ENCODE measurements at regions not wholly inside any gene's neighbourhood (a gene's known extent, or its start where the extent isn't known, plus 50 kb on each side); places are given as distances from the start of the nearest gene placed in this dataset.

GRCh38 chr13:111850458-111850857 lies 216.5 kb upstream of the SOX1 start:
- Histone ChIP-seq H3K9me2 (no peaks in the 10 kb centered on the region), H3K36me3 (replicated peaks in 1 of 2; ENCODE audit: control insufficient read depth in 1 of 2, insufficient read depth in 2 of 2, low read length in 1 of 2) (no peaks in the 10 kb centered on the region), H3K27ac (ENCODE audit: low read depth in 2 of 2, low read length in 1 of 2) (no peak overlapping the region), H3K27me3 (ENCODE audit: insufficient read depth) (no peaks in the 10 kb centered on the region), H3K4me3 (ENCODE audit: low read depth in 2 of 2, low read length in 1 of 2) (no peak overlapping the region), H4K20me1 (ENCODE audit: insufficient read depth) (no peaks in the 10 kb centered on the region), H2AFZ (ENCODE audit: low read depth) (no peak overlapping the region), H3K9ac (no peak overlapping the region), H3F3A (replicated peaks; ENCODE audit: insufficient read depth) (no peaks in the 10 kb centered on the region), H3K9me3 (no peaks in the 10 kb centered on the region), H3K4me2 (no peak overlapping the region), H3K4me1 (ENCODE audit: control insufficient read depth in 1 of 2, insufficient read depth in 2 of 2, low read depth in 1 of 2, low read length in 1 of 2) (no peaks in the 10 kb centered on the region), H3K79me2 (ENCODE audit: insufficient read depth) (no peaks in the 10 kb centered on the region)
- TF ChIP-seq, protein P1, sequence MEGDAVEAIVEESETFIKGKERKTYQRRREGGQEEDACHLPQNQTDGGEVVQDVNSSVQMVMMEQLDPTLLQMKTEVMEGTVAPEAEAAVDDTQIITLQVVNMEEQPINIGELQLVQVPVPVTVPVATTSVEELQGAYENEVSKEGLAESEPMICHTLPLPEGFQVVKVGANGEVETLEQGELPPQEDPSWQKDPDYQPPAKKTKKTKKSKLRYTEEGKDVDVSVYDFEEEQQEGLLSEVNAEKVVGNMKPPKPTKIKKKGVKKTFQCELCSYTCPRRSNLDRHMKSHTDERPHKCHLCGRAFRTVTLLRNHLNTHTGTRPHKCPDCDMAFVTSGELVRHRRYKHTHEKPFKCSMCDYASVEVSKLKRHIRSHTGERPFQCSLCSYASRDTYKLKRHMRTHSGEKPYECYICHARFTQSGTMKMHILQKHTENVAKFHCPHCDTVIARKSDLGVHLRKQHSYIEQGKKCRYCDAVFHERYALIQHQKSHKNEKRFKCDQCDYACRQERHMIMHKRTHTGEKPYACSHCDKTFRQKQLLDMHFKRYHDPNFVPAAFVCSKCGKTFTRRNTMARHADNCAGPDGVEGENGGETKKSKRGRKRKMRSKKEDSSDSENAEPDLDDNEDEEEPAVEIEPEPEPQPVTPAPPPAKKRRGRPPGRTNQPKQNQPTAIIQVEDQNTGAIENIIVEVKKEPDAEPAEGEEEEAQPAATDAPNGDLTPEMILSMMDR (IDR thresholded peaks at IDR 0.05): no peak
- TF ChIP-seq USF2 (IDR thresholded peaks at IDR 0.05; ENCODE audit: borderline replicate concordance, low read depth, low read length) (no peak), GABPA (IDR thresholded peaks at IDR 0.05; ENCODE audit: low read depth) (no peak), ELF1 (IDR thresholded peaks at IDR 0.05) (no peak), RAD21 (IDR thresholded peaks at IDR 0.05; ENCODE audit: low read length) (no peak), NRF1 (IDR thresholded peaks at IDR 0.05; ENCODE audit: low read depth, low read length) (no peak), EP300 (IDR thresholded peaks at IDR 0.05; ENCODE audit: borderline replicate concordance in 1 of 2, low read depth in 1 of 2, low read length in 1 of 2) (no peak), FOXM1 (IDR thresholded peaks at IDR 0.05; ENCODE audit: low read depth) (no peak), RXRA (IDR thresholded peaks at IDR 0.05; ENCODE audit: borderline replicate concordance, low read depth) (no peak), TEAD4 (IDR thresholded peaks at IDR 0.05; ENCODE audit: borderline replicate concordance, insufficient read depth) (no peak)
- TF ChIP-seq, protein P2, sequence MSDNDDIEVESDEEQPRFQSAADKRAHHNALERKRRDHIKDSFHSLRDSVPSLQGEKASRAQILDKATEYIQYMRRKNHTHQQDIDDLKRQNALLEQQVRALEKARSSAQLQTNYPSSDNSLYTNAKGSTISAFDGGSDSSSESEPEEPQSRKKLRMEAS (IDR thresholded peaks at IDR 0.05; ENCODE audit: low read depth): no peak
- TF ChIP-seq, protein P3, sequence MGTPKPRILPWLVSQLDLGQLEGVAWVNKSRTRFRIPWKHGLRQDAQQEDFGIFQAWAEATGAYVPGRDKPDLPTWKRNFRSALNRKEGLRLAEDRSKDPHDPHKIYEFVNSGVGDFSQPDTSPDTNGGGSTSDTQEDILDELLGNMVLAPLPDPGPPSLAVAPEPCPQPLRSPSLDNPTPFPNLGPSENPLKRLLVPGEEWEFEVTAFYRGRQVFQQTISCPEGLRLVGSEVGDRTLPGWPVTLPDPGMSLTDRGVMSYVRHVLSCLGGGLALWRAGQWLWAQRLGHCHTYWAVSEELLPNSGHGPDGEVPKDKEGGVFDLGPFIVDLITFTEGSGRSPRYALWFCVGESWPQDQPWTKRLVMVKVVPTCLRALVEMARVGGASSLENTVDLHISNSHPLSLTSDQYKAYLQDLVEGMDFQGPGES (IDR thresholded peaks at IDR 0.05; ENCODE audit: low read depth, low read length): no peak
- ChIA-PET POLR2A (no interaction called here), CTCF (no interaction called here)
- DNase-seq: no peak
- 1% methylated on average over 7 of the region's 7 CpGs for WGBS (ENCODE audit: low lambda C conversion rate)

DNA sequence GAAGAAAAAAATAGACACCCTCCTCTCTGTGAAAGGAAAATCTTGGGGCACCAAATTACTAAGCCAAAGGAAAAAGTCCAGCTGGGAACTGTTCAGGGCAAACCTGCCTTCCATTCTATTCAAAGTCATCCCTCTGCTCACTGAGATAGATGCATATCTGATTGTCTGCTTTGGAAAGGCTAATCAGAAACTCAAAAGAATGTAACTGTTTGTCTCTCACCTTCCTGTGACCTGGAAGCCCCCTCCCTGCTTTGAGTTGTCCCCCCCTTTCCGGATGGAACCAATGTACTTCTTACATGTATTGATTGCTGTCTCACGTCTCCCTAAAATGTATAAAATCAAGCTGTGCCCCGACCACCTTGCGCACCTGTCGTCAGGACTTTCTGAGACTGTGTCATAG lies 216.0 kb upstream of the SOX1 start:
- Histone ChIP-seq H3F3A (replicated peaks; ENCODE audit: insufficient read depth) (no peaks in the 10 kb centered on the region), H3K4me3 (ENCODE audit: low read depth in 2 of 2, low read length in 1 of 2) (no peak overlapping the region), H3K4me2 (no peak overlapping the region), H3K27ac (ENCODE audit: low read depth in 2 of 2, low read length in 1 of 2) (no peak overlapping the region), H3K27me3 (ENCODE audit: insufficient read depth) (no peaks in the 10 kb centered on the region), H3K9me2 (no peaks in the 10 kb centered on the region), H3K4me1 (ENCODE audit: control insufficient read depth in 1 of 2, insufficient read depth in 2 of 2, low read depth in 1 of 2, low read length in 1 of 2) (no peaks in the 10 kb centered on the region), H2AFZ (ENCODE audit: low read depth) (no peak overlapping the region), H4K20me1 (ENCODE audit: insufficient read depth) (no peaks in the 10 kb centered on the region), H3K36me3 (replicated peaks in 1 of 2; ENCODE audit: control insufficient read depth in 1 of 2, insufficient read depth in 2 of 2, low read length in 1 of 2) (no peaks in the 10 kb centered on the region), H3K9me3 (no peaks in the 10 kb centered on the region), H3K9ac (no peak overlapping the region), H3K79me2 (ENCODE audit: insufficient read depth) (no peaks in the 10 kb centered on the region)
- ChIA-PET CTCF (no interaction called here), POLR2A (no interaction called here)
- TF ChIP-seq RCOR1 (IDR thresholded peaks at IDR 0.05; ENCODE audit: low read length): no peak
- TF ChIP-seq RXRA (IDR thresholded peaks at IDR 0.05; ENCODE audit: borderline replicate concordance, low read depth): no peak
- TF ChIP-seq USF2 (IDR thresholded peaks at IDR 0.05; ENCODE audit: borderline replicate concordance, low read depth, low read length): no peak
- TF ChIP-seq CHD2 (IDR thresholded peaks at IDR 0.05; ENCODE audit: low read length, partially characterized antibody): no peak
- TF ChIP-seq, protein P4, sequence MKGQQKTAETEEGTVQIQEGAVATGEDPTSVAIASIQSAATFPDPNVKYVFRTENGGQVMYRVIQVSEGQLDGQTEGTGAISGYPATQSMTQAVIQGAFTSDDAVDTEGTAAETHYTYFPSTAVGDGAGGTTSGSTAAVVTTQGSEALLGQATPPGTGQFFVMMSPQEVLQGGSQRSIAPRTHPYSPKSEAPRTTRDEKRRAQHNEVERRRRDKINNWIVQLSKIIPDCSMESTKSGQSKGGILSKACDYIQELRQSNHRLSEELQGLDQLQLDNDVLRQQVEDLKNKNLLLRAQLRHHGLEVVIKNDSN (IDR thresholded peaks at IDR 0.05; ENCODE audit: borderline replicate concordance, low read depth): no peak
- no peak for TF ChIP-seq TCF12 (IDR thresholded peaks at IDR 0.05)
- DNase-seq: no peak
- 29% methylated on average over 5 of the region's 5 CpGs for WGBS (ENCODE audit: low lambda C conversion rate)

All from SK-N-SH (cell line).